CD14-positive monocyte (primary cell): ENCODE measurements at regions not wholly inside any gene's neighbourhood (a gene's known extent, or its start where the extent isn't known, plus 50 kb on each side); places are given as distances from the start of the nearest gene placed in this dataset.

Experiments used
- DNase-seq, 3 donors: peaks; one replicate each; pipeline ENCODE4 v3.0.0-alpha.2; 2011 to 2022
- H2AFZ ChIP-seq: 2 replicates; pipeline ENCODE4 v1.6.0; 2012; ENCODE audit warnings: mild to moderate bottlenecking, low read depth, low read length, inconsistent platforms; ENCODE audit not compliant: insufficient read depth, poor library complexity, severe bottlenecking
- H3K27ac ChIP-seq, 2 donors: 1 replicate in 1 of 2; 2 replicates in 1 of 2; pipeline ENCODE4 v1.5.1; 2012 to 2013; ENCODE audit warnings: low read length in 2 of 2, control low read depth in 1 of 2, inconsistent platforms in 1 of 2, low read depth in 1 of 2, mild to moderate bottlenecking in 1 of 2
- H3K27me3 ChIP-seq, 2 donors: one replicate each; pipeline versions ENCODE4 v1.6.0 to v1.6.1; 2011 to 2013; ENCODE audit warnings: low read length in 2 of 2; ENCODE audit not compliant: control insufficient read depth in 2 of 2, insufficient read depth in 2 of 2
- H3K36me3 ChIP-seq, 2 donors: replicated peaks in 1 of 2; 1 replicate in 1 of 2; 2 replicates in 1 of 2; pipeline versions ENCODE4 v1.5.1 to v1.6.1; 2012 to 2013; ENCODE audit warnings: low read length in 2 of 2, control low read depth in 1 of 2, inconsistent platforms in 1 of 2, mild to moderate bottlenecking in 1 of 2; ENCODE audit not compliant: insufficient read depth in 2 of 2, control insufficient read depth in 1 of 2
- H3K4me1 ChIP-seq, 2 donors: 1 replicate in 1 of 2; 2 replicates in 1 of 2; pipeline versions ENCODE4 v1.5.1 to v1.6.1; 2012 to 2013; ENCODE audit warnings: low read length in 2 of 2, control low read depth in 1 of 2, inconsistent platforms in 1 of 2, mild to moderate bottlenecking in 1 of 2, moderate library complexity in 1 of 2; ENCODE audit not compliant: insufficient read depth in 2 of 2, control insufficient read depth in 1 of 2
- H3K4me2 ChIP-seq: replicated peaks from 2 replicates; pipeline ENCODE3; 2012; ENCODE audit warnings: low read length, moderate library complexity, mild to moderate bottlenecking; ENCODE audit not compliant: poor library complexity, severe bottlenecking; ENCODE audit errors: extremely low read depth
- H3K4me3 ChIP-seq, 3 experiments: fragments of 200-600 bp in 1 of 3; sonication (generic) in 1 of 3; replicated peaks in 1 of 3; 1 replicate in 2 of 3; 2 replicates in 1 of 3; pipeline ENCODE4 v1.5.1; 2011 to 2013; ENCODE audit warnings: low read length in 3 of 3, mild to moderate bottlenecking in 3 of 3, control low read depth in 2 of 3, low read depth in 2 of 3, inconsistent platforms in 1 of 3, moderate library complexity in 1 of 3
- H3K79me2 ChIP-seq: 2 replicates; pipeline ENCODE4 v1.6.0; 2012; ENCODE audit warnings: mild to moderate bottlenecking, control low read depth, inconsistent platforms, low read length, moderate library complexity; ENCODE audit not compliant: insufficient read depth
- H3K9ac ChIP-seq: 2 replicates; pipeline ENCODE4 v1.6.0; 2017; ENCODE audit warnings: low read length, mild to moderate bottlenecking; ENCODE audit not compliant: insufficient read depth, poor library complexity, severe bottlenecking
- H3K9me3 ChIP-seq, 2 donors: replicated peaks in 1 of 2; 1 replicate in 1 of 2; 2 replicates in 1 of 2; pipeline versions ENCODE4 v1.5.1 to v1.6.1; 2012 to 2013; ENCODE audit warnings: low read length in 2 of 2, control low read depth in 1 of 2; ENCODE audit not compliant: control insufficient read depth in 1 of 2, insufficient read depth in 1 of 2
- H4K20me1 ChIP-seq: 2 replicates; pipeline ENCODE4 v1.6.0; 2012; ENCODE audit warnings: mild to moderate bottlenecking, low read length, control low read depth, moderate library complexity; ENCODE audit not compliant: insufficient read depth
- H3K27ac Mint-ChIP-seq, 7 donors: one replicate each; pipeline ENCODE4 v1.8.0; 2020; ENCODE audit warnings: mild to moderate bottlenecking in 7 of 7, mixed read lengths in 7 of 7, moderate library complexity in 6 of 7, inconsistent platforms in 2 of 7
- H3K27me3 Mint-ChIP-seq, 3 donors: one replicate each; pipeline ENCODE4 v1.8.0; 2021 to 2022; ENCODE audit warnings: low read depth in 3 of 3, mild to moderate bottlenecking in 3 of 3, mixed read lengths in 3 of 3, moderate library complexity in 3 of 3, inconsistent platforms in 1 of 3
- H3K36me3 Mint-ChIP-seq, 2 donors: one replicate each; pipeline ENCODE4 v1.8.0; 2020; ENCODE audit warnings: mixed read lengths in 2 of 2, inconsistent platforms in 1 of 2, mild to moderate bottlenecking in 1 of 2
- H3K4me1 Mint-ChIP-seq: one replicate; pipeline ENCODE4 v1.8.0; 2020; ENCODE audit warnings: mild to moderate bottlenecking, mixed read lengths
- H3K4me3 Mint-ChIP-seq, 2 donors: one replicate each; pipeline ENCODE4 v1.8.0; 2020; ENCODE audit warnings: mild to moderate bottlenecking in 2 of 2, mixed read lengths in 2 of 2, moderate library complexity in 1 of 2
- H3K9me3 Mint-ChIP-seq, 7 donors: one replicate each; pipeline ENCODE4 v1.8.0; 2020 to 2022; ENCODE audit warnings: mixed read lengths in 7 of 7, mild to moderate bottlenecking in 6 of 7, moderate library complexity in 6 of 7, inconsistent platforms in 2 of 7
- CTCF ChIP-seq: fragments of 200-600 bp; IDR thresholded peaks from one replicate; pipeline ENCODE4 v1.8.0; 2022; ENCODE audit warnings: antibody characterized with exemption, mild to moderate bottlenecking
- whole genome bisulfite sequencing: methylation state at CpG from one replicate; pipeline ENCODE4 v1.1.5; 2013; ENCODE audit warnings: missing lambda C conversion rate; ENCODE audit not compliant: insufficient coverage; 5-methylcytosine and 5-hydroxymethylcytosine counted together
- intact Hi-C, 2 donors: fragments of 100-400 bp; cut with micrococcal nuclease; formaldehyde crosslinking; loops; one replicate each; pipeline versions ENCODE4 v1.15.0 to v1.15.1; 2023

- H3K36me3 ChIP-seq = no peaks in the 10 kb centered on the region
- H3K36me3 Mint-ChIP-seq = no peaks in the 10 kb centered on the region
- no peak overlapping the region for H3K27ac Mint-ChIP-seq
- no peak overlapping the region for H2AFZ ChIP-seq
- intact Hi-C loops = no loop called here
- no peaks in the 10 kb centered on the region for H3K27me3 ChIP-seq
- H3K27me3 Mint-ChIP-seq = peaks cover 0 to 2% (median 0%) of the 10 kb centered on the region in 3 donors
- H3K27ac ChIP-seq = no peak overlapping the region
- no peaks in the 10 kb centered on the region for H3K79me2 ChIP-seq
- peaks cover 11% of the 10 kb centered on the region for H3K4me1 Mint-ChIP-seq
- no peaks in the 10 kb centered on the region for H3K9me3 ChIP-seq
- H3K4me3 Mint-ChIP-seq = no peak overlapping the region
- DNase-seq = no peak
- H3K9me3 Mint-ChIP-seq = peaks cover 0 to 1% (median 0%) of the 10 kb centered on the region in 7 donors
- no peak overlapping the region for H3K4me3 ChIP-seq
- H3K4me1 ChIP-seq = peaks cover 0 to 6% of the 10 kb centered on the region in 2 donors
- no peak for TF ChIP-seq CTCF
- H3K4me2 ChIP-seq = no peak overlapping the region
- WGBS = 7% methylated on average over 4 of the region's 7 CpGs
- no peaks in the 10 kb centered on the region for H4K20me1 ChIP-seq
- no peak overlapping the region for H3K9ac ChIP-seq
Observed at GRCh38 chr15:35626571-35627318, 80.8 kb upstream of the DPH6 start.

GRCh38 chr15:35627696-35628095 lies 81.7 kb upstream of the DPH6 start:
- no peak for TF ChIP-seq CTCF
- H3K36me3 Mint-ChIP-seq = no peaks in the 10 kb centered on the region
- H3K27me3 Mint-ChIP-seq = peaks cover 0 to 2% (median 0%) of the 10 kb centered on the region in 3 donors
- peaks cover 0 to 1% (median 0%) of the 10 kb centered on the region in 7 donors for H3K9me3 Mint-ChIP-seq
- peaks cover 11% of the 10 kb centered on the region for H3K4me1 Mint-ChIP-seq
- Histone ChIP-seq H3K4me2 (no peak overlapping the region), H3K27me3 (no peaks in the 10 kb centered on the region), H3K9ac (no peak overlapping the region), H4K20me1 (no peaks in the 10 kb centered on the region), H3K9me3 (no peaks in the 10 kb centered on the region), H2AFZ (no peak overlapping the region), H3K4me1 (peaks cover 0 to 6% of the 10 kb centered on the region in 2 donors), H3K27ac (no peak overlapping the region), H3K4me3 (no peak overlapping the region), H3K36me3 (no peaks in the 10 kb centered on the region), H3K79me2 (no peaks in the 10 kb centered on the region)
- intact Hi-C loops = no loop called here
- H3K27ac Mint-ChIP-seq = no peak overlapping the region
- no peak overlapping the region for H3K4me3 Mint-ChIP-seq
- no CpG with 5 or more reads among the region's 2 CpGs for WGBS
- DNase-seq = no peak
